HepG2 (cell line): ENCODE measurements at regions not wholly inside any gene's neighbourhood (a gene's known extent, or its start where the extent isn't known, plus 50 kb on each side); places are given as distances from the start of the nearest gene placed in this dataset.

Source experiments
- CREB3 ChIP-seq: sonication (generic); formaldehyde crosslinking; IDR thresholded peaks from 2 replicates; pipeline ENCODE4 v1.5.0; 2020; ENCODE audit warnings: missing genetic modification reagents
- MYC ChIP-seq: sonication (generic); formaldehyde crosslinking; IDR thresholded peaks from 2 replicates; pipeline ENCODE4 v1.9.0; 2021; ENCODE audit warnings: missing genetic modification reagents, borderline replicate concordance
- NFE2L2 ChIP-seq: fragments of 150-350 bp; IDR thresholded peaks from 2 replicates; pipeline ENCODE4 v1.6.1; 2014; ENCODE audit warnings: low read length
- NFRKB ChIP-seq: fragments of 450-650 bp; IDR thresholded peaks from 2 replicates; pipeline ENCODE4 v1.6.1; 2017
- RAD51 ChIP-seq: fragments of 450-650 bp; IDR thresholded peaks from 2 replicates; pipeline ENCODE4 v1.6.1; 2016; ENCODE audit warnings: borderline replicate concordance
- SIX1 ChIP-seq: sonication (generic); formaldehyde crosslinking; IDR thresholded peaks from 2 replicates; pipeline ENCODE4 v1.4.0; 2020; ENCODE audit warnings: missing genetic modification reagents, borderline replicate concordance
- SYNCRIP ChIP-seq: fragments of 200-400 bp; formaldehyde crosslinking; IDR thresholded peaks from 2 replicates; pipeline ENCODE4 v1.6.1; 2018; ENCODE audit warnings: mild to moderate bottlenecking, low read depth, low read length; ENCODE audit not compliant: insufficient read depth
- TCF7L2 ChIP-seq: IDR thresholded peaks from 2 replicates; pipeline ENCODE4 v1.6.1; 2011; ENCODE audit warnings: mild to moderate bottlenecking, low read depth, low read length, moderate library complexity
- ZMYM4 ChIP-seq: sonication (generic); formaldehyde crosslinking; IDR thresholded peaks from 2 replicates; pipeline ENCODE4 v1.8.1; 2023; ENCODE audit warnings: mild to moderate bottlenecking, missing genetic modification reagents
- ZNF30 ChIP-seq: sonication (generic); formaldehyde crosslinking; IDR thresholded peaks from 2 replicates; pipeline ENCODE4 v1.5.0; 2020; ENCODE audit warnings: mild to moderate bottlenecking, missing genetic modification reagents
- TF ChIP-seq, protein P1 (sequence below): IDR thresholded peaks from 2 replicates; pipeline ENCODE4 v1.6.1; 2016; ENCODE audit warnings: mild to moderate bottlenecking
- TF ChIP-seq, protein P2 (sequence below): sonication (generic); formaldehyde crosslinking; IDR thresholded peaks from 2 replicates; pipeline ENCODE4 v1.4.0; 2020; ENCODE audit warnings: missing genetic modification reagents

DNA sequence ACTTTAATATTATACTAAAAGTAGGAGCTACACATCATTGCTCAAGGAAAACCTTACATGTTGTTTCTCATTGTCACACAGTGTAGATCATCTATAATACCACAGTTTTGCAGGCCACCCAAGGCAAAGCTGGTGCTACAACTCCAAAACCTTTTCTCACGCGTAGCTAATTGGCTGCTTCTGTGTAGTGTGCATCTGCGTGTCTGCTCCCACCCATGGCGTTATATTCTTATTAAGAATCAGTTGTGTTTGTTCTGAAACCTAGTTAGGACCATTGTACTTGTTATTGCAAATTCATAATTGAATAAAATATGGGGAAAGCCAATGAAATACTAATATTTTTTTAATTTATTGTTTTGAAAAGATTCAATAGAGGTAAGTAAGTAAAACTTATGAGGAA lies 83.9 kb downstream of the RBM43 start:
- no peak for TF ChIP-seq SYNCRIP
- no peak for TF ChIP-seq CREB3
- TF ChIP-seq ZMYM4 (CRISPR knock-in tag), result no peak
- no peak for TF ChIP-seq SIX1 (CRISPR knock-in tag)
- no peak for TF ChIP-seq ZNF30 (CRISPR knock-in tag)
- TF ChIP-seq, protein P1, sequence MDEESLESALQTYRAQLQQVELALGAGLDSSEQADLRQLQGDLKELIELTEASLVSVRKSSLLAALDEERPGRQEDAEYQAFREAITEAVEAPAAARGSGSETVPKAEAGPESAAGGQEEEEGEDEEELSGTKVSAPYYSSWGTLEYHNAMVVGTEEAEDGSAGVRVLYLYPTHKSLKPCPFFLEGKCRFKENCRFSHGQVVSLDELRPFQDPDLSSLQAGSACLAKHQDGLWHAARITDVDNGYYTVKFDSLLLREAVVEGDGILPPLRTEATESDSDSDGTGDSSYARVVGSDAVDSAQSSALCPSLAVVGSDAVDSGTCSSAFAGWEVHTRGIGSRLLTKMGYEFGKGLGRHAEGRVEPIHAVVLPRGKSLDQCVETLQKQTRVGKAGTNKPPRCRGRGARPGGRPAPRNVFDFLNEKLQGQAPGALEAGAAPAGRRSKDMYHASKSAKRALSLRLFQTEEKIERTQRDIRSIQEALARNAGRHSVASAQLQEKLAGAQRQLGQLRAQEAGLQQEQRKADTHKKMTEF (CRISPR knock-in tag), result no peak
- TF ChIP-seq NFRKB, result no peak
- TF ChIP-seq TCF7L2, result no peak
- TF ChIP-seq MYC (CRISPR knock-in tag), result no peak
- TF ChIP-seq RAD51, result no peak
- TF ChIP-seq, protein P2, sequence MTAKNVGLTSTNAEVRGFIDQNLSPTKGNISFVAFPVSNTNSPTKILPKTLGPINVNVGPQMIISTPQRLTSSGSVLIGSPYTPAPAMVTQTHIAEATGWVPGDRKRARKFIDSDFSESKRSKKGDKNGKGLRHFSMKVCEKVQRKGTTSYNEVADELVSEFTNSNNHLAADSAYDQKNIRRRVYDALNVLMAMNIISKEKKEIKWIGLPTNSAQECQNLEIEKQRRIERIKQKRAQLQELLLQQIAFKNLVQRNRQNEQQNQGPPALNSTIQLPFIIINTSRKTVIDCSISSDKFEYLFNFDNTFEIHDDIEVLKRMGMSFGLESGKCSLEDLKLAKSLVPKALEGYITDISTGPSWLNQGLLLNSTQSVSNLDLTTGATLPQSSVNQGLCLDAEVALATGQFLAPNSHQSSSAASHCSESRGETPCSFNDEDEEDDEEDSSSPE (CRISPR knock-in tag), result no peak
- no peak for TF ChIP-seq NFE2L2
